ENCODE measurements at regions not wholly inside any gene's neighbourhood (a gene's known extent, or its start where the extent isn't known, plus 50 kb on each side); places are given as distances from the start of the nearest gene placed in this dataset.

GRCh38 chr13:50742353-50742752 lies 101.1 kb downstream of the DLEU7 start:
- TF ChIP-seq POLR2AphosphoS5 (IDR thresholded peaks at IDR 0.05), result no peak
- TF ChIP-seq, protein P1, sequence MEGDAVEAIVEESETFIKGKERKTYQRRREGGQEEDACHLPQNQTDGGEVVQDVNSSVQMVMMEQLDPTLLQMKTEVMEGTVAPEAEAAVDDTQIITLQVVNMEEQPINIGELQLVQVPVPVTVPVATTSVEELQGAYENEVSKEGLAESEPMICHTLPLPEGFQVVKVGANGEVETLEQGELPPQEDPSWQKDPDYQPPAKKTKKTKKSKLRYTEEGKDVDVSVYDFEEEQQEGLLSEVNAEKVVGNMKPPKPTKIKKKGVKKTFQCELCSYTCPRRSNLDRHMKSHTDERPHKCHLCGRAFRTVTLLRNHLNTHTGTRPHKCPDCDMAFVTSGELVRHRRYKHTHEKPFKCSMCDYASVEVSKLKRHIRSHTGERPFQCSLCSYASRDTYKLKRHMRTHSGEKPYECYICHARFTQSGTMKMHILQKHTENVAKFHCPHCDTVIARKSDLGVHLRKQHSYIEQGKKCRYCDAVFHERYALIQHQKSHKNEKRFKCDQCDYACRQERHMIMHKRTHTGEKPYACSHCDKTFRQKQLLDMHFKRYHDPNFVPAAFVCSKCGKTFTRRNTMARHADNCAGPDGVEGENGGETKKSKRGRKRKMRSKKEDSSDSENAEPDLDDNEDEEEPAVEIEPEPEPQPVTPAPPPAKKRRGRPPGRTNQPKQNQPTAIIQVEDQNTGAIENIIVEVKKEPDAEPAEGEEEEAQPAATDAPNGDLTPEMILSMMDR (IDR thresholded peaks at IDR 0.05), result no peak
- TF ChIP-seq EP300 (IDR thresholded peaks at IDR 0.05), result no peak

Data from esophagus muscularis mucosa (tissue), 4 donors.